ENCODE measurements at regions not wholly inside any gene's neighbourhood (a gene's known extent, or its start where the extent isn't known, plus 50 kb on each side); places are given as distances from the start of the nearest gene placed in this dataset.

- no peak for TF ChIP-seq ZFP41 (tag by site-specific recombination; IDR thresholded peaks at IDR 0.05; ENCODE audit: borderline replicate concordance)
- no peak for TF ChIP-seq ZNF561 (tag by site-specific recombination; IDR thresholded peaks at IDR 0.05; ENCODE audit: borderline replicate concordance)
- no peak for TF ChIP-seq ZNF292 (tag by site-specific recombination; IDR thresholded peaks at IDR 0.05; ENCODE audit: borderline replicate concordance, low read depth)
- TF ChIP-seq SP2 (tag by site-specific recombination; IDR thresholded peaks at IDR 0.05) = no peak
- TF ChIP-seq ZNF274 (IDR thresholded peaks at IDR 0.05; ENCODE audit: low read length) = no peak
- TF ChIP-seq ZNF274 (tag by site-specific recombination; IDR thresholded peaks at IDR 0.05; ENCODE audit: borderline replicate concordance) = no peak
- no peak for TF ChIP-seq ZBTB20 (tag by site-specific recombination; IDR thresholded peaks at IDR 0.05)
These were observed 167.2 kb downstream of the HMHB1 start for GRCh38 chr5:143979044-143979690.
